T-helper 1 cell treated with Interleukin-12 subunit alpha and Interleukin-12 subunit beta and Interleukin-4 antibody, amounts not matched to agents 30 μg/mL and 1 μg/mL, for 36 hours (primary cell): ENCODE measurements at regions not wholly inside any gene's neighbourhood (a gene's known extent, or its start where the extent isn't known, plus 50 kb on each side); places are given as distances from the start of the nearest gene placed in this dataset.
"Not testable (repeated sequence)": the region's sequence is repeated elsewhere in the genome, so short reads cannot be mapped to it uniquely, and the experiment has no call there.

ENCODE experiments used
- H3K27ac Mint-ChIP-seq: one replicate; pipeline ENCODE4 v1.8.0; 2021; ENCODE audit warnings: mild to moderate bottlenecking, mixed read lengths
- H3K27me3 Mint-ChIP-seq: one replicate; pipeline ENCODE4 v1.8.0; 2021; ENCODE audit warnings: low read depth, mixed read lengths
- H3K36me3 Mint-ChIP-seq: one replicate; pipeline ENCODE4 v1.8.0; 2021; ENCODE audit warnings: low read depth, mixed read lengths
- H3K4me1 Mint-ChIP-seq: one replicate; pipeline ENCODE4 v1.8.0; 2021; ENCODE audit warnings: low read depth, mixed read lengths
- H3K4me3 Mint-ChIP-seq: one replicate; pipeline ENCODE4 v1.8.0; 2021; ENCODE audit warnings: mild to moderate bottlenecking, moderate library complexity, mixed read lengths
- H3K9me3 Mint-ChIP-seq: one replicate; pipeline ENCODE4 v1.8.0; 2021; ENCODE audit warnings: mixed read lengths

DNA sequence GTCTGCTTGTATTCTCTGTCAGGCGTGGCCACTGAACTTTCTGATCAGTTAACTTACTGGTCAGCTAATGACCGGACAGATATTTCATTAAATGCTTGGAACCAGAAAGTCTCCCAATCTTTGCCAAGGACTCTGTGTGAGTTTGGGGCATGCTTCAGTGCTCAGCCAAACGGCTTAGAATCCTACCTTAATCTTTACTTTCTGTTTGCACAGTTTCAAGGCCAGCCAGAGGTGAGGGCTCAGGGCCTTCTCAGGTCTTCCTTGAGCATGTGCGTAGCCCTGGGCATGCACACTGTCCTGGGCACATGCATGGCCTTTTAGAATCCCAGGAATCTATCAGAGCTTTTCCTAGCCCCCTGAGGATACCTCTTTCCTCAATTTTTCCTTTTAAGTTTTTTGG lies 230.1 kb downstream of the RAB11FIP4 start:
- Mint-ChIP-seq H3K4me3 (no peak overlapping the region), H3K27me3 (peaks cover 12% of the 10 kb centered on the region), H3K9me3 (peaks cover 5% of the 10 kb centered on the region), H3K36me3 (no peaks in the 10 kb centered on the region), H3K4me1 (no peaks in the 10 kb centered on the region), H3K27ac (no peak overlapping the region)

- not testable (repeated sequence) for H3K27ac Mint-ChIP-seq, H3K36me3 Mint-ChIP-seq, H3K9me3 Mint-ChIP-seq, H3K4me3 Mint-ChIP-seq, H3K4me1 Mint-ChIP-seq
- H3K27me3 Mint-ChIP-seq = peaks cover 19% of the 10 kb centered on the region
Observed at GRCh38 chr17:31611053-31611452, 219.6 kb downstream of the RAB11FIP4 start.

DNA sequence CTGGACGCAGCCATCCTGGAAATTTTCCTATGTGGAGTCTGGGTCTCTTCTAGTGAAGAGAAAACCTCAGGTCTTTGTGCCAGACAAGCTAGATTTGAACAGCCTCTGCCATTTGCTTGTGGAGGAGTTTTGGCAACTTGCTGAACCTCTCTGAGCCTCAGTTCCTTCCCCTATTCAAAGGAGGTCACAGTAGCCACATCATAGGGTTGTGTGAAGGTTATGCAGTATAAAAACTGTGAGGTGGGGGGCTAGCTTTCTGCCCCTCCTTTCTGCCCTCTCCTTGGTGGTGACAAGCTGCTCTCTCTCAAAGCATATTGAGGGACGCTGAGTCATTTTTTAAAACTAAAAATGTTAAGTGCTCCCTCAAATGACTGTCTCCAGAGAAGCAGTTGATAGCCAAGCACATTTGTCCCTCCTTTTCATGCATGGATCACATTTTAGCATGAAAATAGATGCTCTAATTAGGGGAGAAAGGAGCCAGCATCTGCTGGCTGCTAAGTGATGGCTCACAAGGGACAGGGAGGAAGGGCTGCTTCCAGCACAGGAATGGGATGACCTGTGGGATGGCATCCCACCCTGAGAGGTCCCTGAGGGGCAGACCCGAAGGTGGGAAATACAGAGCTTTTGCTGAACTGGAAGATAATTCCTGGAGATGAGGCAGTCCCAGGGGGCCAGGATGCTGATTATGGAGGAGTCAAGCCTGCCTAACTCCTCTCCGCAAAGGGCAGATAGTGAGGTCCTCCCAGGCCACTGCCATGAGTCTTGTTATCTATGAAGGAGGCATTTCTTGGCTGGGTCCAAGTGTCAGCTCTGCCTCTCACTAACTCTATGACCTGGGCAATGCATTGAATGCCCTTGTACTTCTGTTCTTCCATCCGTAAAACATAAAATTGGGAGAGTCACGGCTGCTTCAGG lies 218.8 kb downstream of the RAB11FIP4 start:
- Mint-ChIP-seq H3K4me3 (no peak overlapping the region), H3K27ac (no peak overlapping the region), H3K4me1 (no peaks in the 10 kb centered on the region), H3K9me3 (no peaks in the 10 kb centered on the region), H3K36me3 (no peaks in the 10 kb centered on the region), H3K27me3 (peaks cover 19% of the 10 kb centered on the region)

DNA sequence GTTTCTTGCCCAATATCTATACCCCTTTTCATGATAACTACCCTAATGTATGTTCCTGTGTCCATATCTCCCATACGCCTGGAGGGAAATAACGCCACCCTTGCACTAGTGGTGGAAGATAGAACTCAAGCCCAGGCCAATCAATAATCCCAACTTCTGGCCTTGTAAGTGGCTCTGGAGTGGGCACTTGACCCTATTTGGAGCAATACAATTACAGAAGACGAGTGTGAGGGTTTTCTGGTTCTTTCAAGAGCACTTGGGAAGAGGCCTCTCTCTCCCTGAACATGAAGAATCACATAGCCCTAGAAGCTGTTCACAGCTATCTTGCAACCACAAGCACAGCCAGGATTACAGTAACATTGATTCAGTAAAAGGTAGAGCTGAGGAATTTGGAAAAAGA lies 217.9 kb downstream of the RAB11FIP4 start:
- H3K27me3 Mint-ChIP-seq = peaks cover 12% of the 10 kb centered on the region
- no peaks in the 10 kb centered on the region for H3K9me3 Mint-ChIP-seq
- H3K27ac Mint-ChIP-seq = no peak overlapping the region
- no peaks in the 10 kb centered on the region for H3K36me3 Mint-ChIP-seq
- H3K4me1 Mint-ChIP-seq = no peaks in the 10 kb centered on the region
- no peak overlapping the region for H3K4me3 Mint-ChIP-seq

DNA sequence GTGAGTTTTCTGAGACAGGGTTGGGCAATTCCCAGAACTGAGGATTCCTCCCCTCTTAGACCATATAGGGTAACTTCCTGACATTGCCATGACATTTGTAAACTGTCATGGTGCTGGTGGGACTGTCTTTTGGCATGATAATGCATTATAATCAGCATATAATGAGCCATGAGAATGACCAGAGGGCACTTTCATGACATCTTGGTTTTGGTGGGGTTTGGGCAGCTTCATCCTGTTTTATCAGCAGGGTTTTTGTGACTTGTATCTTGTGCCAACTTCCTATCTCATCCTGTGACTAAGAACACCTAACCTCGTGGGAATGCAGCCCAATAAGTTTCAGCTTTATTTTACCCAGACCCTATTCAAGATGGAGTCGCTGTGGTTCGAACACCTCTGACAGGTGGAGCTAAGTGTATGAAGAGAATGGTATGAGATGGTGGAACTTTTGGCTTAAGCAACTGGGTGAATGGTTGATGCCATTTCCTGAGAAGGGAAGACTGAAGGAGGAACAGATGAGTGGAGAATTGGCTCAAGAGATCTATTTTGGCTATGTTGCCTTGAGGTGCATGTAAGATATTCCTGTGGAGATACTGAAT lies 217.3 kb downstream of the RAB11FIP4 start:
- Mint-ChIP-seq H3K4me3 (no peak overlapping the region), H3K27me3 (peaks cover 10% of the 10 kb centered on the region), H3K4me1 (no peaks in the 10 kb centered on the region), H3K36me3 (no peaks in the 10 kb centered on the region), H3K9me3 (no peaks in the 10 kb centered on the region), H3K27ac (no peak overlapping the region)

GRCh38 chr17:31605761-31606160 lies 214.3 kb downstream of the RAB11FIP4 start:
- H3K27me3 Mint-ChIP-seq = peaks cover 3% of the 10 kb centered on the region
- H3K27ac Mint-ChIP-seq = no peak overlapping the region
- H3K9me3 Mint-ChIP-seq = no peaks in the 10 kb centered on the region
- no peaks in the 10 kb centered on the region for H3K36me3 Mint-ChIP-seq
- H3K4me3 Mint-ChIP-seq = no peak overlapping the region
- no peaks in the 10 kb centered on the region for H3K4me1 Mint-ChIP-seq

GRCh38 chr17:31604936-31605335 lies 213.5 kb downstream of the RAB11FIP4 start:
- Mint-ChIP-seq H3K27me3 (peaks cover 3% of the 10 kb centered on the region), H3K4me3 (no peak overlapping the region), H3K36me3 (no peaks in the 10 kb centered on the region), H3K27ac (no peak overlapping the region), H3K9me3 (no peaks in the 10 kb centered on the region), H3K4me1 (no peaks in the 10 kb centered on the region)

DNA sequence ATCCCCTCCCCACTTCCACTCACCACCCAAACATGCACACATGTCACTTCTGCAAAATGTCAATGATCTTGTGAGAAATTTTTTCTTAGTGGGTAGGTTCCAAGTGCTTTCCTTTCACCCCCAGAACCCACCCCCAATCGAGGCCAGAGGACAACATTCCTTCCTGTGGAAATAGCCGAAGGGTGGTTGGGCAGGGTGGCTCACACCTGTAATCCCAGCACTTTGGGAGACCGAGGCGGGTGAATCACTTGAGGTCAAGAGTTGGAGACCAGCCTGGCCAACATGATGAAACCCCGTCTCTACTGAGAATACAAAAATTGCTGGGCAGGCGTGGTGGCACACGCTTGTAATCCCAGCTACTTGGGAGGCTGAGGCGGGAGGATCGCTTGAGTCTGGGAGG lies 208.7 kb downstream of the RAB11FIP4 start:
- not testable (repeated sequence) for H3K36me3 Mint-ChIP-seq, H3K9me3 Mint-ChIP-seq, H3K4me3 Mint-ChIP-seq, H3K4me1 Mint-ChIP-seq, H3K27ac Mint-ChIP-seq, H3K27me3 Mint-ChIP-seq

DNA sequence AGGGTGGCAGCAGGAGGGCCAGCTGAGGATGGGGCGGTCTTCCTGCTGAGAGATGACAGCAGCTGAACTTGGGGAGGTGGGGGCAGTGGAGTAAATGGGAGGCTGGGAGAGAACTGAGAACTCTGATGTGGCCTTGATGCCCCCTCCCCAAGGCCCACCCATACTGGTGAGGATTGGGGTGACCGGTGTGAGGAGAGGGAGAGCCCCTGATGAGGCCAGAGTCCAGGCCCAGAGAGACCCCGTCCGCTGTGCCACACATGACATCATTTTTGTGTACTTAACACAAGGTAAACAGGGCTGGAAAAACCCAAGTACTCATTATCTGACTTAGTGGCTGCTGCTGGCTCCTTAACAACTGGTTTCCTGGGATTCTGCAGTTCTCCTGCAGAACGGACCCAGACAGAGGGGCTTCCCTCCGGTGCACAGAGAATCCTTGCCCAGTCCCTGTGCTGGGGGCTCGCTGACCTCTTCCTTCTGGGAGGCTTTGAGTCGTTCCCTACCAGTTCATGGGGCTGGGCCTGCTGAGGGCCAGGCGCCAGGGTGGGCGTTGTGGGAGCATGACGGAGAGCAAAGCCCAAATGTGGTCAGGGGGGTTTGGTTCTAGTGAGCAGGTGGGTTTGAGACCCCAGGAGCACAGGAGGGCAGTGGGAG lies 207.6 kb downstream of the RAB11FIP4 start:
- Mint-ChIP-seq H3K27me3 (no peaks in the 10 kb centered on the region), H3K9me3 (no peaks in the 10 kb centered on the region), H3K36me3 (no peaks in the 10 kb centered on the region), H3K4me3 (no peak overlapping the region), H3K27ac (no peak overlapping the region), H3K4me1 (no peaks in the 10 kb centered on the region)

DNA sequence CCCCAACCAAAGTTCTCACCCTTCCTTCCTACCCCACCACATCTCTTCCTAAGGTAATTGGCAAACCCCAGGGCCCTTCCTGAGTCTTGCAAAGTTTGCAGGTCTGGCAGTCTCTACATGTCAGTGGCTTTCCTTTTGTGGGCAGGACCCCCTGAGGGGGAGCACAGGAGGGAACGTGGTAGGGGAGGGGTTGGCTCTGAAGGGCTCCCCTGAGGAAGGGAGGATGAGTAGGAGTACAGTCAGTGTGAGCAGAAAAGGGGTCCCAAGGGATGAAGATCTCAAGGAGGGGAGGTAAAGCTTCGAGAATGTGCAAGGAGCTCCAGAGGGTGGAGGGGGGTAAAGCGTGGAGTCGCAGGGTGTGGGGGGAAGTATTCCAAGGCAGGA lies 206.9 kb downstream of the RAB11FIP4 start:
- H3K36me3 Mint-ChIP-seq = no peaks in the 10 kb centered on the region
- H3K9me3 Mint-ChIP-seq = no peaks in the 10 kb centered on the region
- H3K4me3 Mint-ChIP-seq = no peak overlapping the region
- H3K4me1 Mint-ChIP-seq = no peaks in the 10 kb centered on the region
- H3K27me3 Mint-ChIP-seq = no peaks in the 10 kb centered on the region
- no peak overlapping the region for H3K27ac Mint-ChIP-seq

- H3K27ac Mint-ChIP-seq = no peak overlapping the region
- H3K4me1 Mint-ChIP-seq = no peaks in the 10 kb centered on the region
- H3K36me3 Mint-ChIP-seq = no peaks in the 10 kb centered on the region
- no peaks in the 10 kb centered on the region for H3K9me3 Mint-ChIP-seq
- no peaks in the 10 kb centered on the region for H3K27me3 Mint-ChIP-seq
- H3K4me3 Mint-ChIP-seq = no peak overlapping the region
Observed at GRCh38 chr17:31597646-31598398, 206.3 kb downstream of the RAB11FIP4 start.

DNA sequence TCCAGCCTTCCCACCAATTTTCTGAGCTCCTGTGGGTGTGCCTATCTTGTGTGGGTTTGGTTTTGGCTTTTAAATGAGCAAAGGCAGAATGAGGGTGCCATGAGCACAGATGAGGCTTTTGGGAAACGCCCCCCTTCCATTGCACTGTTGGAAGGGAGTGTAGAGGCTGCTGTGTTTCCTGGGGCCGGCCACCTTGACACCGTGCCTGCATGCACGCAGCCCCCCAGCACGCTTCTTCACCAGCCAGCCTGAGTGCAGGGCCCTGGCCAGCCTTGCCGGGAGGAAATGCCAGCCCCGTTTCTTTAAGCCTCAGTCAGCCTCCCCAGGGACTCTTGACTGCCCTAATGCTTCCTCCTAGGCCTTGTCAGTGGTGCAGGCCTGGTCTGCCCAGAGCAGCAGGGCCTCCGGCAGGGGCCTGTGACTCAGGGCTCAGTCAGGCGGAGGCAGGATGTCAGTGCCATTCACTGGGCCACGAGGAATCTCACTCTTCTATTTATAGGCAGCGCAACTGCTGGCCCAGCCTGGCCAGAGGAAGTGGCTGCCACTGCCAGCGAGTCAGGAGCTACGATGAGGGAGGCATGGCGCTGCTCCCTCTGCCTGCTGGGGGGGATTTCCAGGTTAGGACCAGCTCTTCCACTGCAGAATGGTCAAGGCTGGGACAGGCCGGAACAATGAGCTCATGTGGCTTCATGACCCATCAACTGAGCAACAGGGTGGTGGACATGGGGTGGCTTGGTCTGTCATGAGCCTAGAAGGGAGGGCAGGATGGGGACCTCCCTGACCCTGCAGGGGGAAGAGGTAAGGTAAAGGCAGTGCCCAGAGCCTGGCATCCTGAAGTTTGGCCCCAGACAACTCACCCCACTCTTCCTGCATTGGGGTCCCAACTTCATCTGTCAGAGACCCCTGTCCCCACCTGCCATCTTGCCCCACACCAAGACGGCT lies 205.2 kb downstream of the RAB11FIP4 start:
- Mint-ChIP-seq H3K27me3 (no peaks in the 10 kb centered on the region), H3K36me3 (no peaks in the 10 kb centered on the region), H3K9me3 (no peaks in the 10 kb centered on the region), H3K27ac (no peak overlapping the region), H3K4me3 (no peak overlapping the region), H3K4me1 (no peaks in the 10 kb centered on the region)

GRCh38 chr17:31595666-31596381 lies 204.3 kb downstream of the RAB11FIP4 start:
- Mint-ChIP-seq H3K4me3 (no peak overlapping the region), H3K27me3 (no peaks in the 10 kb centered on the region), H3K27ac (no peak overlapping the region)

More at GRCh38 chr17:31595666-31596381, 204.3 kb downstream of the RAB11FIP4 start:
- Mint-ChIP-seq H3K36me3 (no peaks in the 10 kb centered on the region), H3K4me1 (no peaks in the 10 kb centered on the region), H3K9me3 (no peaks in the 10 kb centered on the region)
